H1 (cell line): ENCODE measurements at regions not wholly inside any gene's neighbourhood (a gene's known extent, or its start where the extent isn't known, plus 50 kb on each side); places are given as distances from the start of the nearest gene placed in this dataset.

Experiments
- CBX5 ChIP-seq: fragments of 300-800, 300-1000 bp; sonication (generic); IDR thresholded peaks from 2 replicates; pipeline ENCODE4 v1.7.1; 2016; ENCODE audit warnings: antibody characterized with exemption, low read length, low read depth
- TF ChIP-seq, protein P1 (sequence below): IDR thresholded peaks from 2 replicates; pipeline ENCODE4 v1.6.1; 2012; ENCODE audit warnings: low read length, inconsistent platforms
- TF ChIP-seq, protein P2 (sequence below), 3 experiments: IDR thresholded peaks; 1 replicate in 2 of 3; 2 replicates in 1 of 3; pipeline versions ENCODE4 v1.5.1 to v1.6.1; 2011; ENCODE audit warnings: low read length in 3 of 3, mild to moderate bottlenecking in 3 of 3, inconsistent platforms in 2 of 3, low read depth in 1 of 3, moderate library complexity in 1 of 3; ENCODE audit not compliant: insufficient read depth in 1 of 3; ENCODE audit errors: control extremely low read depth in 1 of 3

DNA sequence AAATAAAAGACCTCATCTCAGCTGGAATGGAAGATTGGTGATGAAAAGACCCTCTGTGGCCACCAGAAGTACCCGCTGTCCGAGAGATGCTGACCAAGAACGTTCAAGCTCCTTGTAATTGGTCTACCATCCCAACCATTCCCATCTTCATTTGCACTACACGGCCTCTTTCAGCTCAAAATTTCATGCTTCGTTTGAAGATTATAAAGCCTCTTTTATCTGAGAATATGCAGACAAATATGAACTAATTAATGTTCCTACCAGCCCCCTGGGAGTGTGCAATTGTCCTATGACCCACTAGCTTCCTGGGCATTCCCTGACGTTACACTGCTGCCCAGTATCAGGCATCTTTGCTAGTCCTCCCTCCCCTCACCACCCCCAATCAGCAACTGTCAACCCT, 583.7 kb downstream of the MID1IP1 start:
- TF ChIP-seq, protein P1, sequence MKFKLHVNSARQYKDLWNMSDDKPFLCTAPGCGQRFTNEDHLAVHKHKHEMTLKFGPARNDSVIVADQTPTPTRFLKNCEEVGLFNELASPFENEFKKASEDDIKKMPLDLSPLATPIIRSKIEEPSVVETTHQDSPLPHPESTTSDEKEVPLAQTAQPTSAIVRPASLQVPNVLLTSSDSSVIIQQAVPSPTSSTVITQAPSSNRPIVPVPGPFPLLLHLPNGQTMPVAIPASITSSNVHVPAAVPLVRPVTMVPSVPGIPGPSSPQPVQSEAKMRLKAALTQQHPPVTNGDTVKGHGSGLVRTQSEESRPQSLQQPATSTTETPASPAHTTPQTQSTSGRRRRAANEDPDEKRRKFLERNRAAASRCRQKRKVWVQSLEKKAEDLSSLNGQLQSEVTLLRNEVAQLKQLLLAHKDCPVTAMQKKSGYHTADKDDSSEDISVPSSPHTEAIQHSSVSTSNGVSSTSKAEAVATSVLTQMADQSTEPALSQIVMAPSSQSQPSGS, result no peak
- TF ChIP-seq, protein P2, sequence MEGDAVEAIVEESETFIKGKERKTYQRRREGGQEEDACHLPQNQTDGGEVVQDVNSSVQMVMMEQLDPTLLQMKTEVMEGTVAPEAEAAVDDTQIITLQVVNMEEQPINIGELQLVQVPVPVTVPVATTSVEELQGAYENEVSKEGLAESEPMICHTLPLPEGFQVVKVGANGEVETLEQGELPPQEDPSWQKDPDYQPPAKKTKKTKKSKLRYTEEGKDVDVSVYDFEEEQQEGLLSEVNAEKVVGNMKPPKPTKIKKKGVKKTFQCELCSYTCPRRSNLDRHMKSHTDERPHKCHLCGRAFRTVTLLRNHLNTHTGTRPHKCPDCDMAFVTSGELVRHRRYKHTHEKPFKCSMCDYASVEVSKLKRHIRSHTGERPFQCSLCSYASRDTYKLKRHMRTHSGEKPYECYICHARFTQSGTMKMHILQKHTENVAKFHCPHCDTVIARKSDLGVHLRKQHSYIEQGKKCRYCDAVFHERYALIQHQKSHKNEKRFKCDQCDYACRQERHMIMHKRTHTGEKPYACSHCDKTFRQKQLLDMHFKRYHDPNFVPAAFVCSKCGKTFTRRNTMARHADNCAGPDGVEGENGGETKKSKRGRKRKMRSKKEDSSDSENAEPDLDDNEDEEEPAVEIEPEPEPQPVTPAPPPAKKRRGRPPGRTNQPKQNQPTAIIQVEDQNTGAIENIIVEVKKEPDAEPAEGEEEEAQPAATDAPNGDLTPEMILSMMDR (IDR thresholded peaks at IDR 0.05; ENCODE audit: control extremely low read depth in 1 of 3, insufficient read depth in 1 of 3, low read depth in 1 of 3, low read length in 3 of 3), result no peak
- no peak for TF ChIP-seq CBX5
